ENCODE measurements at regions not wholly inside any gene's neighbourhood (a gene's known extent, or its start where the extent isn't known, plus 50 kb on each side); places are given as distances from the start of the nearest gene placed in this dataset.

DNA sequence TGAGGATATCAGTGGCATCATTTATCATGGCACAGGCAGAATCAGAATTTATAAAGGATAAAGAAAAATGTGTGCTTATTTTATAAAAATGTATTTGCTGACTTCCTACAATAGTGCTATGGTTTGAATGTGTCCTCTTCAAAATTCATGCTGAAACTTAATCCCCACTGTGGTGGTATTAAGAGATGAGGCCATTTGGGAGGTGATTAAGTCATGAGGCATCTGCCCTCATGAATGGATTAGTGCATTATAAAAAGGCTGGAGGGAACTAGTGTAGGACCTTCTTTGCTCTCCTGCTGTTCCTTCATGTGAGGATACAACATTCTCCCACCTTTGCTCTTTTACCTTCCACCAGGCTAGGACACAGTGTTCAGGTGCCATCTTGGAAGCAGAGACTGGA, 212.8 kb downstream of the RFC3 start:
- H3K27me3 ChIP-seq (ENCODE audit: control insufficient read depth, insufficient read depth, low read length) = no peaks in the 10 kb centered on the region
- H3K27ac ChIP-seq (ENCODE audit: low read depth, low read length) = no peak overlapping the region
- no peaks in the 10 kb centered on the region for H3K4me1 ChIP-seq (ENCODE audit: control insufficient read depth, insufficient read depth, low read length)
- no peak overlapping the region for H3K4me3 ChIP-seq (ENCODE audit: low read depth, low read length)
- H3K36me3 ChIP-seq (ENCODE audit: control insufficient read depth, insufficient read depth, low read length) = no peaks in the 10 kb centered on the region
- H3K9me3 ChIP-seq (ENCODE audit: control insufficient read depth, insufficient read depth, low read length) = peaks cover 1% of the 10 kb centered on the region
- DNase-seq (ENCODE audit: low read depth in 4 of 6, low spot score in 6 of 6) = no peak

DNA sequence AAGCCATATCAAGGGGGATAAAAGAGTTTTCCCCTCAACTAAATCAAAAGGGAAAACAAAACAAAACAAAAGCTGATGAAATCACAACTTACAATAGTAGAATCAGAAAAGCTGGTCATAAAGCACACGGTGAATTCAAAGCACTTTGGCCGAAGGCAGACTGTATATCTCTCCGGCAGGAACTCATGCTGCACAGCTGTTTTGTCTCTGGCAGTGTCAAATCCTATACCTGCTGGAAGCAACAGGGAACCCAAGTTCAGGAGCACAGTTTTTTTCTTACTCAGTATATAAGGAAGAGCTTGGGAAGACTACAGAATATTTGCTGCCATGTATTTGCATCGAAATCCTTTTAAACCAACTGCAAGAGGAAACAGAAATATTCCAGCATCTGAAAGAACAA, 213.7 kb downstream of the RFC3 start:
- H3K27me3 ChIP-seq (ENCODE audit: control insufficient read depth, insufficient read depth, low read length) = no peaks in the 10 kb centered on the region
- no peaks in the 10 kb centered on the region for H3K4me1 ChIP-seq (ENCODE audit: control insufficient read depth, insufficient read depth, low read length)
- H3K27ac ChIP-seq (ENCODE audit: low read depth, low read length) = no peak overlapping the region
- no peak overlapping the region for H3K4me3 ChIP-seq (ENCODE audit: low read depth, low read length)
- DNase-seq (ENCODE audit: low read depth in 4 of 6, low spot score in 6 of 6) = no peak
- 56% methylated on average over 3 of the region's 4 CpGs for WGBS (ENCODE audit: insufficient coverage)
- H3K36me3 ChIP-seq (ENCODE audit: control insufficient read depth, insufficient read depth, low read length) = no peaks in the 10 kb centered on the region
- H3K9me3 ChIP-seq (ENCODE audit: control insufficient read depth, insufficient read depth, low read length) = no peaks in the 10 kb centered on the region

- 98% methylated on average over 3 of the region's 5 CpGs for WGBS (ENCODE audit: insufficient coverage)
These were observed 216.5 kb downstream of the RFC3 start for GRCh38 chr13:34034411-34034810.

DNA sequence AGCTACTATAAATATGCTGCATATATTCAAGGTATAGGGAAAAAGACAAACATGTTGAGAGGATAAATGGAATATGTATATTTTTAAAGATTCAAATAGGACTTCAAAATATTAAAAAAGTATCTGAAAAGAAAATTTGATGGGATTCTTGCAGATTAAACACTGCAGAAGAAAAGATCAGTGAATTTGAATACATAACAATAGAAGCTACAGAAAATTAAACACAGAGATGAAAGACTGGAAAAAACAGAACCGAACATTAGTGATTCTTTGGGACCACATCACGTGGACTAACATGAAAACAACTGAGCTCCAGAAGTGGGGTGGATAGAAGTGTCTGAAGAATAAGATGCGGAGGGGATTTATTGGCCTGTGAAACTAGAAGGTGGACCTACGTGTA, 217.2 kb downstream of the RFC3 start:
- no peak overlapping the region for H3K4me3 ChIP-seq (ENCODE audit: low read depth, low read length)
- H3K27me3 ChIP-seq (ENCODE audit: control insufficient read depth, insufficient read depth, low read length) = no peaks in the 10 kb centered on the region
- WGBS (ENCODE audit: insufficient coverage) = 83% methylated on average over 1 of the region's 4 CpGs
- no peak for DNase-seq (ENCODE audit: low read depth in 4 of 6, low spot score in 6 of 6)
- H3K9me3 ChIP-seq (ENCODE audit: control insufficient read depth, insufficient read depth, low read length) = no peaks in the 10 kb centered on the region
- H3K4me1 ChIP-seq (ENCODE audit: control insufficient read depth, insufficient read depth, low read length) = no peaks in the 10 kb centered on the region
- H3K36me3 ChIP-seq (ENCODE audit: control insufficient read depth, insufficient read depth, low read length) = no peaks in the 10 kb centered on the region
- no peak overlapping the region for H3K27ac ChIP-seq (ENCODE audit: low read depth, low read length)

More at GRCh38 chr13:34034411-34034810, 216.5 kb downstream of the RFC3 start:
- Histone ChIP-seq H3K4me3 (ENCODE audit: low read depth, low read length) (no peak overlapping the region), H3K9me3 (ENCODE audit: control insufficient read depth, insufficient read depth, low read length) (no peaks in the 10 kb centered on the region), H3K27ac (ENCODE audit: low read depth, low read length) (no peak overlapping the region), H3K27me3 (ENCODE audit: control insufficient read depth, insufficient read depth, low read length) (no peaks in the 10 kb centered on the region), H3K36me3 (ENCODE audit: control insufficient read depth, insufficient read depth, low read length) (no peaks in the 10 kb centered on the region), H3K4me1 (ENCODE audit: control insufficient read depth, insufficient read depth, low read length) (no peaks in the 10 kb centered on the region)
- DNase-seq (ENCODE audit: low read depth in 4 of 6, low spot score in 6 of 6) = no peak

DNA sequence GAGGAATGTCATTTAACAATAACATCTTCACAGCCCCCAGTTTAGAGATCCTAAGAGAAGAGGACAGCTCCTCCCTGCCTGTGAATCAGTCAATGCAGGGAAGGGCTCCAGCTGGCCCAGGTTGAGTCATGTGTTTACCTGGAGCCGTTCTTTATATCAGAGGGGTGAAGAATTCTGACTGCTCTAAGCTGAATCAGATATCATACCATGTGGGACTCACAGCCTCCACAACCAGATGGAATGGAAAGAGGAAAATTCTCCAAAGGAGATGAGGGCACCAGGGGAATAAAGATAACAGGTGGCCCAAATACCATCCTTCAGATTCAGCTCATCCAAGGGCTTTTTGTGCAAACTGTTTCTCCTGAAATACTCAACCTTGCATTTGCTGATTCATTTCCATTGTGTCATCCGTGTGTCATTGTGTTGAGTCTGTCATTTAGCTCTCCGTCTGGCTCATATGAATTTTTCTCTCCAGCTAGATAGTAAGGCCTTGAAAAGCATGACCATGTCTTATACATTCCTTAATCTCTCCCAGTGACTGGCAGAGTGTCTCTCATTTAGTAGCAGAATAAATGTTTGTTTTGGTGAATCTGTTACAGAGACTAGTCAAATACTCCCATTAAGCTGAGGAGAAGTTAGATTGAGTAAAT, 217.9 kb downstream of the RFC3 start:
- Histone ChIP-seq H3K27ac (ENCODE audit: low read depth, low read length) (no peak overlapping the region), H3K36me3 (ENCODE audit: control insufficient read depth, insufficient read depth, low read length) (no peaks in the 10 kb centered on the region), H3K4me3 (ENCODE audit: low read depth, low read length) (no peak overlapping the region), H3K27me3 (ENCODE audit: control insufficient read depth, insufficient read depth, low read length) (no peaks in the 10 kb centered on the region), H3K9me3 (ENCODE audit: control insufficient read depth, insufficient read depth, low read length) (no peaks in the 10 kb centered on the region), H3K4me1 (ENCODE audit: control insufficient read depth, insufficient read depth, low read length) (no peaks in the 10 kb centered on the region)
- no peak for DNase-seq (ENCODE audit: low read depth in 4 of 6, low spot score in 6 of 6)
- WGBS (ENCODE audit: insufficient coverage) = 100% methylated on average over 1 of the region's 3 CpGs

DNA sequence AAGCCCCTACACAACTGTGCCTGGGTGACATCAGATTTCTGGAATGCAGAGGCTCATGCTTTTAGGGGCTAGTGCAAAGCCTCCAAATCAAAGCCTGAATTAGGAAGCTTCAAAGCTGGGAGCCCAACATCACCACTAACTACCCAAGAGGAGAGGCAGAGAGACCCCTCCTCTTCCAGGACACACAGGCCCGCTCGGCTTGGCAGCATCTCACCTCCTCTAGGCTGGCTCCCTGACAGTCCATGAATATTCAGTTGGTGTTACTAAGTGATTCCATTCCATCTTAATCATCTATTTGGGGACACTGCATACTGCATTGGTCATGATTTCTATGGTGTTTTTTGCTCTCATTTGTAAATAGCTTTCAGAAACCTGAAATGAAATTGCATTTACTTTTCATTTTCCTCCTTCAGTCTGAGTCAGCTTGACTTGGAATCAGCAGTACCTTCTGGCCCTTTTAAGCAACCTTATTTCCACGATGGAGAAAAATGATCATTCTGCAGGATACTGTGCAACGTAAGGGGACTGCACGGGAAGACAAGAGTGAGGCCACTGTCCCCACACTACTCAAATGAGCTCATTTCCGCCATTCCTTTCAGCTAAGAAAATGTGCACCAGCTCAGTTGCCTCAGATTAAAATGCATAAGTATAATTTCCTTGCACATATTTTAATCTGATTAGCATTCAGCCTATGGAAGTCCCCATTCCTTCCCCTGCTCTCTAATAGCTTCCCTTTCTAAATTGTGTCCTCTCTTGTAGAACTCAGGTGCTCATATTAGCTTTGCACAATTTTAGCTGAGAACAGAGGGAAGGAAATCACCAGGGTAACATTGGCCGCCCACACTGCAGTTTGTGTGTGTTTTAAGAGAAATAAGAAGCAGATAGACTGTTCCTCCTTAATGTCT, 219.9 kb downstream of the RFC3 start:
- Histone ChIP-seq H3K36me3 (ENCODE audit: control insufficient read depth, insufficient read depth, low read length) (no peaks in the 10 kb centered on the region), H3K27ac (ENCODE audit: low read depth, low read length) (no peak overlapping the region), H3K4me1 (ENCODE audit: control insufficient read depth, insufficient read depth, low read length) (no peaks in the 10 kb centered on the region), H3K4me3 (ENCODE audit: low read depth, low read length) (no peak overlapping the region), H3K27me3 (ENCODE audit: control insufficient read depth, insufficient read depth, low read length) (no peaks in the 10 kb centered on the region), H3K9me3 (ENCODE audit: control insufficient read depth, insufficient read depth, low read length) (no peaks in the 10 kb centered on the region)
- peak in 3 of 6 donors; percentile 9 to 67 (median 62) for DNase-seq (ENCODE audit: low read depth in 4 of 6, low spot score in 6 of 6)
- WGBS (ENCODE audit: insufficient coverage) = 45% methylated on average over 2 of the region's 7 CpGs

DNA sequence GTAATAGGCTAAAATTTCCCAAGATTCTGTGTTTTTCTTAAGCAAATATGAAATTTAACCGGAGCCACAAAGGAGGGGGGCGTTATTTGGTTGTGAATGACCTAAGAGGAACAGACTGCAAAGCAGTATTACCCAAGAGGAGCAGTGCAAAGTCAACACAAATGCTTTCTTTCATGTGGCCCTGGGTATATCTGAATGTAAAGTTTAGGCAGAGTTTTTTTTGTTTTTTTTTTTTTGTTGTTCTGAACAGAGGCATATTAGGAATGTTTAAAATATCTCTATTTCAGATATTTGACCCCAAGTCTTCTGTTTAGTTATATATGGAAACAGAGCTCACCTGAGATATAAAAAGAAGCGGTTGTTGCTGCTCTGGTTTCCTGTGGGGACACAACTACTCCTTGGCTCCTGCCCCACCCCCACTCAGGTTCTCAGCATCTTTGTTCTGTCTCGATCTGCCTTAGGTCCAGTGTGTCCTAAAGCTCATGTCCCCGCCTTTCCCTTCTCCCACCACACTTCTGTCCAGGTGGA, 220.7 kb downstream of the RFC3 start:
- H3K27me3 ChIP-seq (ENCODE audit: control insufficient read depth, insufficient read depth, low read length) = no peaks in the 10 kb centered on the region
- DNase-seq (ENCODE audit: low read depth in 4 of 6, low spot score in 6 of 6) = no peak
- H3K4me1 ChIP-seq (ENCODE audit: control insufficient read depth, insufficient read depth, low read length) = no peaks in the 10 kb centered on the region
- H3K36me3 ChIP-seq (ENCODE audit: control insufficient read depth, insufficient read depth, low read length) = no peaks in the 10 kb centered on the region
- no peak overlapping the region for H3K27ac ChIP-seq (ENCODE audit: low read depth, low read length)
- no peak overlapping the region for H3K4me3 ChIP-seq (ENCODE audit: low read depth, low read length)
- no peaks in the 10 kb centered on the region for H3K9me3 ChIP-seq (ENCODE audit: control insufficient read depth, insufficient read depth, low read length)
- WGBS (ENCODE audit: insufficient coverage) = 62% methylated on average over 5 of the region's 5 CpGs

DNA sequence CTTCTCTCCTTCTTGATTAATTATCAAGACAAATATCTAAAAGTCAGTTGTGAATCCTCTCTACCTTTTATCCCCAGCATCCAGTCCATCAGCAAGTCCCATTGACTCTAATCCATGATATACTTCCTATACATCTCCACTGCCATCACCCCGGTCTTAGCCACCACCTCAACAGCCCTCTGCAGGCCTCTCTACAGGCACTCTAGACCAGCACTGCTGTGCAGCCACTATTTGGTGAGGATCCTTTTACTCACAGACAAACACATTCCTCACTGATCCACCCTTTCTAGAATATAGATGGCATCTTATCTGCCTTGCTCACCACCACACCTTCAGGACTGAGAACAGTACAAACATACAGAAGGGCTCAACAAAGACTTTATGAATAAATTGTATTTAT, 221.7 kb downstream of the RFC3 start:
- Histone ChIP-seq H3K27me3 (ENCODE audit: control insufficient read depth, insufficient read depth, low read length) (no peaks in the 10 kb centered on the region), H3K27ac (ENCODE audit: low read depth, low read length) (no peak overlapping the region), H3K9me3 (ENCODE audit: control insufficient read depth, insufficient read depth, low read length) (no peaks in the 10 kb centered on the region), H3K4me1 (ENCODE audit: control insufficient read depth, insufficient read depth, low read length) (no peaks in the 10 kb centered on the region), H3K4me3 (ENCODE audit: low read depth, low read length) (no peak overlapping the region), H3K36me3 (ENCODE audit: control insufficient read depth, insufficient read depth, low read length) (no peaks in the 10 kb centered on the region)
- 89% methylated on average over 1 of the region's 1 CpG for WGBS (ENCODE audit: insufficient coverage)
- DNase-seq (ENCODE audit: low read depth in 4 of 6, low spot score in 6 of 6) = no peak

- Histone ChIP-seq H3K4me1 (ENCODE audit: control insufficient read depth, insufficient read depth, low read length) (no peaks in the 10 kb centered on the region), H3K9me3 (ENCODE audit: control insufficient read depth, insufficient read depth, low read length) (no peaks in the 10 kb centered on the region), H3K36me3 (ENCODE audit: control insufficient read depth, insufficient read depth, low read length) (no peaks in the 10 kb centered on the region), H3K27me3 (ENCODE audit: control insufficient read depth, insufficient read depth, low read length) (no peaks in the 10 kb centered on the region), H3K4me3 (ENCODE audit: low read depth, low read length) (no peak overlapping the region), H3K27ac (ENCODE audit: low read depth, low read length) (no peak overlapping the region)
- DNase-seq (ENCODE audit: low read depth in 4 of 6, low spot score in 6 of 6) = peak in 1 of 6 donors; percentile 8
- no CpG with 5 or more reads among the region's 4 CpGs for WGBS (ENCODE audit: insufficient coverage)
These were observed 222.9 kb downstream of the RFC3 start for GRCh38 chr13:34040863-34041262.

DNA sequence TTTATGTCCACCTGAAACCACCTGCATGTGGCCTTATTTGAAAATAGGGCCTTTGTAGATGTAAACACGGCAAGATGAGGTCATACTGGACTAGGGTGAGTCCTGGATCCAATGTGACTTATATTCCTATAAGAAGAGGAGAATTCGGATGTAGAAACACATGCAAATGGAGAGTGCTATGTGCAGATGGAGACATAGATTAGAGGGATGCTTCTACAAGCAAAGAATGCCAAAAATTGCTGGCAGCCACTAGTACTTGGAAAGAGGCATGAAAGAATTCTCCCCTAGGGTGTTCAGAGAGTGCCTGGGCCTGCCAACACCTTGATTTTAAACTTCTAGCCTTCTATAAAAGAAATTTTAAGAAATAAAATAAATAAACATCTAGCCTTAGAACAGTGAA, 226.1 kb downstream of the RFC3 start:
- Histone ChIP-seq H3K27me3 (ENCODE audit: control insufficient read depth, insufficient read depth, low read length) (no peaks in the 10 kb centered on the region), H3K4me3 (ENCODE audit: low read depth, low read length) (no peak overlapping the region), H3K9me3 (ENCODE audit: control insufficient read depth, insufficient read depth, low read length) (no peaks in the 10 kb centered on the region), H3K27ac (ENCODE audit: low read depth, low read length) (no peak overlapping the region), H3K4me1 (ENCODE audit: control insufficient read depth, insufficient read depth, low read length) (no peaks in the 10 kb centered on the region), H3K36me3 (ENCODE audit: control insufficient read depth, insufficient read depth, low read length) (no peaks in the 10 kb centered on the region)
- peak in 1 of 6 donors; percentile 92 for DNase-seq (ENCODE audit: low read depth in 4 of 6, low spot score in 6 of 6)
- WGBS (ENCODE audit: insufficient coverage) = no CpG with 5 or more reads among the region's 2 CpGs

Measured in spinal cord (tissue), 9 donors.